Breast epithelium (tissue), 3 donors: ENCODE measurements at regions not wholly inside any gene's neighbourhood (a gene's known extent, or its start where the extent isn't known, plus 50 kb on each side); places are given as distances from the start of the nearest gene placed in this dataset.

Experiments
- CTCF ChIP-seq, 3 donors: fragments of 450-650 bp; IDR thresholded peaks; one replicate each; pipeline ENCODE4 v1.5.1; 2016 to 2017; ENCODE audit warnings: antibody characterized with exemption in 3 of 3, mild to moderate bottlenecking in 3 of 3, moderate library complexity in 3 of 3
- POLR2AphosphoS5 ChIP-seq, 3 donors: sonication (generic); formaldehyde crosslinking; IDR thresholded peaks; one replicate each; pipeline ENCODE4 v1.6.1; 2017; ENCODE audit warnings: antibody characterized with exemption in 3 of 3

- no peak for TF ChIP-seq POLR2AphosphoS5 (IDR thresholded peaks at IDR 0.05)
- no peak for TF ChIP-seq CTCF (IDR thresholded peaks at IDR 0.05)
Observed at GRCh38 chr9:72441848-72442607, 77.0 kb upstream of the ZFAND5 start.
